ENCODE measurements at regions not wholly inside any gene's neighbourhood (a gene's known extent, or its start where the extent isn't known, plus 50 kb on each side); places are given as distances from the start of the nearest gene placed in this dataset.

DNA sequence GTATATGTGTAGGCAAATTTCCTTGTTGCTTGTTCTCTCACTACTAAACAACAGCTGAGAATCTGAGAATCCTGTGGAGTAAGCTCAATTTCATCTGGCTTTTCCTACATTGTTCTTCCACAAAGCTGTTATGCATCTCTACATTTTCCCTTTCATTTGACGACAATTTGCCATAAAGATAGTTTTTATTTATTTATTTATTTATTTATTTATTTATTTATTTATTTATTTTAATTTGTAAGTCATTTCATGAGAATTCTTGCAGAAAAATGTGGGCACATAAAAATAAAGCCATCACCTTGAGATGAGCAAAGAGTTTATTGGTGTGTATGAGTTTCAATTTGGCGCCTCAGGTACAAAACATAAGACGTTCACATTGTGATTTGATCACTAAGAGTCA lies 545.9 kb upstream of the SEL1L start:
- CTCF ChIA-PET: no interaction called here
- ATAC-seq: no peak
- TF ChIP-seq TCF7L2 (IDR thresholded peaks at IDR 0.05; ENCODE audit: low read depth, low read length) (no peak), POLR2AphosphoS5 (IDR thresholded peaks at IDR 0.05; ENCODE audit: low read depth, low read length) (no peak), SIN3A (IDR thresholded peaks at IDR 0.05; ENCODE audit: borderline replicate concordance, insufficient read depth, low read depth, low read length) (no peak)
- TF ChIP-seq, protein P1, sequence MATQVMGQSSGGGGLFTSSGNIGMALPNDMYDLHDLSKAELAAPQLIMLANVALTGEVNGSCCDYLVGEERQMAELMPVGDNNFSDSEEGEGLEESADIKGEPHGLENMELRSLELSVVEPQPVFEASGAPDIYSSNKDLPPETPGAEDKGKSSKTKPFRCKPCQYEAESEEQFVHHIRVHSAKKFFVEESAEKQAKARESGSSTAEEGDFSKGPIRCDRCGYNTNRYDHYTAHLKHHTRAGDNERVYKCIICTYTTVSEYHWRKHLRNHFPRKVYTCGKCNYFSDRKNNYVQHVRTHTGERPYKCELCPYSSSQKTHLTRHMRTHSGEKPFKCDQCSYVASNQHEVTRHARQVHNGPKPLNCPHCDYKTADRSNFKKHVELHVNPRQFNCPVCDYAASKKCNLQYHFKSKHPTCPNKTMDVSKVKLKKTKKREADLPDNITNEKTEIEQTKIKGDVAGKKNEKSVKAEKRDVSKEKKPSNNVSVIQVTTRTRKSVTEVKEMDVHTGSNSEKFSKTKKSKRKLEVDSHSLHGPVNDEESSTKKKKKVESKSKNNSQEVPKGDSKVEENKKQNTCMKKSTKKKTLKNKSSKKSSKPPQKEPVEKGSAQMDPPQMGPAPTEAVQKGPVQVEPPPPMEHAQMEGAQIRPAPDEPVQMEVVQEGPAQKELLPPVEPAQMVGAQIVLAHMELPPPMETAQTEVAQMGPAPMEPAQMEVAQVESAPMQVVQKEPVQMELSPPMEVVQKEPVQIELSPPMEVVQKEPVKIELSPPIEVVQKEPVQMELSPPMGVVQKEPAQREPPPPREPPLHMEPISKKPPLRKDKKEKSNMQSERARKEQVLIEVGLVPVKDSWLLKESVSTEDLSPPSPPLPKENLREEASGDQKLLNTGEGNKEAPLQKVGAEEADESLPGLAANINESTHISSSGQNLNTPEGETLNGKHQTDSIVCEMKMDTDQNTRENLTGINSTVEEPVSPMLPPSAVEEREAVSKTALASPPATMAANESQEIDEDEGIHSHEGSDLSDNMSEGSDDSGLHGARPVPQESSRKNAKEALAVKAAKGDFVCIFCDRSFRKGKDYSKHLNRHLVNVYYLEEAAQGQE (IDR thresholded peaks at IDR 0.05; ENCODE audit: insufficient read depth in 1 of 2, low read depth in 2 of 2, low read length in 1 of 2): no peak
- TF ChIP-seq, protein P2, sequence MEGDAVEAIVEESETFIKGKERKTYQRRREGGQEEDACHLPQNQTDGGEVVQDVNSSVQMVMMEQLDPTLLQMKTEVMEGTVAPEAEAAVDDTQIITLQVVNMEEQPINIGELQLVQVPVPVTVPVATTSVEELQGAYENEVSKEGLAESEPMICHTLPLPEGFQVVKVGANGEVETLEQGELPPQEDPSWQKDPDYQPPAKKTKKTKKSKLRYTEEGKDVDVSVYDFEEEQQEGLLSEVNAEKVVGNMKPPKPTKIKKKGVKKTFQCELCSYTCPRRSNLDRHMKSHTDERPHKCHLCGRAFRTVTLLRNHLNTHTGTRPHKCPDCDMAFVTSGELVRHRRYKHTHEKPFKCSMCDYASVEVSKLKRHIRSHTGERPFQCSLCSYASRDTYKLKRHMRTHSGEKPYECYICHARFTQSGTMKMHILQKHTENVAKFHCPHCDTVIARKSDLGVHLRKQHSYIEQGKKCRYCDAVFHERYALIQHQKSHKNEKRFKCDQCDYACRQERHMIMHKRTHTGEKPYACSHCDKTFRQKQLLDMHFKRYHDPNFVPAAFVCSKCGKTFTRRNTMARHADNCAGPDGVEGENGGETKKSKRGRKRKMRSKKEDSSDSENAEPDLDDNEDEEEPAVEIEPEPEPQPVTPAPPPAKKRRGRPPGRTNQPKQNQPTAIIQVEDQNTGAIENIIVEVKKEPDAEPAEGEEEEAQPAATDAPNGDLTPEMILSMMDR (IDR thresholded peaks at IDR 0.05): no peak
- Histone ChIP-seq H3K4me1 (ENCODE audit: control insufficient read depth, insufficient read depth, low read length) (no peaks in the 10 kb centered on the region), H3K4me3 (ENCODE audit: low read depth in 2 of 2, low read length in 2 of 2) (no peak overlapping the region), H3K36me3 (ENCODE audit: control insufficient read depth, insufficient read depth, low read length) (no peaks in the 10 kb centered on the region), H3K9me3 (ENCODE audit: control insufficient read depth, insufficient read depth, low read depth, low read length) (no peaks in the 10 kb centered on the region), H3K27ac (ENCODE audit: low read length) (no peak overlapping the region), H3K27me3 (ENCODE audit: control insufficient read depth, insufficient read depth, low read length) (no peaks in the 10 kb centered on the region)
- no peak for DNase-seq (ENCODE audit: low read depth, low spot score)
- intact Hi-C loops (cut with micrococcal nuclease; ENCODE audit: unreplicated experiment): no loop called here
- in situ Hi-C loops (cut with HindIII; ENCODE audit: low pct_unique_long_range_greater_than_20kb, low sequenced_read_pairs): no loop called here
- POLR2A ChIA-PET: no interaction called here
- BruUV-seq (replicated peaks): no TSS peak

DNA sequence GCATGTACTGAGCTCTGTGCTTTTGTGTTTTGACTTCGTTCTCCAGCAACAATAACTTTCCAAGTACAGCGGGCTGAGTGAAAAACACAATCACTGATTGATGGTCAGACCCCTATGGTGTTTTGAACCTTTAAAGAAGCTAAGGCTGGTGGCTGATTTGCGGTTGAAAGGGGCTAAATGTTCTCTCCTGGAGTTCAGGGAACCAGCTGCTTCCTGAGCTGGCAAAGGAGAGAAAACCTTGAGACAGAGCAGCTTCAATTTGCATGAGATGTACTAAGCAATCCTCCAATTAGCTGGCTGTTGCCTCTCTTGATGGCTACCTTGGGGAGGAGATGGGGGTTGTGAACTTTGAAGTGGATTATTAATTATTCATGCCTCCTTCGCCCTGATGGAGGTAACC lies 546.7 kb upstream of the SEL1L start:
- no peaks in the 10 kb centered on the region for H3K4me1 ChIP-seq (ENCODE audit: control insufficient read depth, insufficient read depth, low read length)
- no peaks in the 10 kb centered on the region for H3K27me3 ChIP-seq (ENCODE audit: control insufficient read depth, insufficient read depth, low read length)
- in situ Hi-C loops (cut with HindIII; ENCODE audit: low pct_unique_long_range_greater_than_20kb, low sequenced_read_pairs): no loop called here
- intact Hi-C loops (cut with micrococcal nuclease; ENCODE audit: unreplicated experiment): no loop called here
- ATAC-seq (no peak), DNase-seq (ENCODE audit: low read depth, low spot score) (no peak)
- TF ChIP-seq, protein P1 (IDR thresholded peaks at IDR 0.05; ENCODE audit: insufficient read depth in 1 of 2, low read depth in 2 of 2, low read length in 1 of 2): no peak
- TF ChIP-seq POLR2AphosphoS5 (IDR thresholded peaks at IDR 0.05; ENCODE audit: low read depth, low read length): no peak
- TF ChIP-seq SIN3A (IDR thresholded peaks at IDR 0.05; ENCODE audit: borderline replicate concordance, insufficient read depth, low read depth, low read length): no peak
- TF ChIP-seq TCF7L2 (IDR thresholded peaks at IDR 0.05; ENCODE audit: low read depth, low read length): no peak
- TF ChIP-seq, protein P2 (IDR thresholded peaks at IDR 0.05): no peak
- no peaks in the 10 kb centered on the region for H3K36me3 ChIP-seq (ENCODE audit: control insufficient read depth, insufficient read depth, low read length)
- ChIA-PET CTCF (no interaction called here), POLR2A (no interaction called here)
- no peak overlapping the region for H3K4me3 ChIP-seq (ENCODE audit: low read depth in 2 of 2, low read length in 2 of 2)
- H3K27ac ChIP-seq (ENCODE audit: low read length): no peak overlapping the region
- H3K9me3 ChIP-seq (ENCODE audit: control insufficient read depth, insufficient read depth, low read depth, low read length): no peaks in the 10 kb centered on the region
- BruUV-seq (replicated peaks): no TSS peak
